GM21717 (cell line): ENCODE measurements at regions not wholly inside any gene's neighbourhood (a gene's known extent, or its start where the extent isn't known, plus 50 kb on each side); places are given as distances from the start of the nearest gene placed in this dataset.

Experiments used
- ATAC-seq: cut with Tn5 transposase; IDR thresholded peaks from one replicate; pipeline ENCODE4 v1.9.1; 2021; ENCODE audit warnings: mild to moderate bottlenecking, moderate library complexity; ENCODE audit not compliant: unreplicated experiment

DNA sequence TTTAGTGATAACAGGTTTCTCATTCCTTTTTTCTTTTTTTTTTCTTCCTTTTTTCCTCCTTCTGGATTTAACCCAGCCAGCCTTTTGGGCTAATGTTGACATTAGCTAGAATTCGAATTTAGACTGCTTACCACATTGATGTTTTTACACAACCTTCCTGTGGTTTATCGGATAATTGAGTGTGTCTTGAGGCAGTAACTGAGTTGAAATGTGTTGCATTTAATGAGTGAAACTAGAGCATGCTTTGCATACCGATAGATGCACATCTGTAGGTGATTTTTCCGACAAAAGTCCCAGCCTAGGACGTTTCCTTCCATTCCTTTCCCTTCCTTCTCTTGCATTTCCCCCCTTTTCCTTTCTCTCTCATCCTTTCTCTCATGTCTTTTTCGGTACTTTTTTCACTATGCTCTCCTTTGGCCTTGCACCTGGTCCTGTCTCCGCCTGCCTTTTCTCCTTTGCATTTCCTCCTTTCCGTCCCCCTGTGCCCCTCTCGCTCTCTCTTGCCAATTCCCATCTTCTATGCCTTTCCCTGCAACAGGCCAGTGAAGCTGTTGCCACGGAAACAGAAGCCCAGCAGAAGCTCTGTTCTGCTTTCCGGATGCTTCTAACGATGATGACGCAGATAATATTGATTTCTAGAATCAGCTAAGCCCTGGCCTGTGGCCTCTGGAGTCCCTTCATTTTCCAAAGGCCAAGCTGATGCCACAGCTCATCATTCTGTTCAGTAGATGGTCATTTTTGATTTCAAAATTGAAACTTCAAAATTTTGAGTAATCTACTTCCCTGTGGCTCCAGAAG is 76.1 kb downstream of the SLC25A47 start:
- no peak for ATAC-seq

DNA sequence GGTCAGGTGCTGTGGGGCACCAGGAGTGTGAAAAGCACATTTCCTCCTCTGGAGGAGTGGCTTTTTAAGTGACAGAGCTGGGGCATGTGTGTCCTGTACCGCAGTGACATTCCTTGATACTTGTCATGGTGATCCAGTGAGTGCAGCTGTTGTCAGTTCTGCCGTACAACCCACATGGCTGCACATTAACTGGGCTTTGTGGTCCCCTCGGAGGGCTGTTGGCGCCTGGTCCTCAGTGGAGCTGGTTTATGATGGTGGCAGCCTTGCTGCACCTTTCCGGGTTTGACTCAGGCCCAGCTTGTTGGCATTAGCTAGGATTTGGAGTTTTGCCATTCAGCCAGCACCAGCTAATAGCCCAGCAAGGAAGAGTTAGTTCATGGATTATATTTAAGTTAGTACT is 77.0 kb downstream of the SLC25A47 start:
- no peak for ATAC-seq

DNA sequence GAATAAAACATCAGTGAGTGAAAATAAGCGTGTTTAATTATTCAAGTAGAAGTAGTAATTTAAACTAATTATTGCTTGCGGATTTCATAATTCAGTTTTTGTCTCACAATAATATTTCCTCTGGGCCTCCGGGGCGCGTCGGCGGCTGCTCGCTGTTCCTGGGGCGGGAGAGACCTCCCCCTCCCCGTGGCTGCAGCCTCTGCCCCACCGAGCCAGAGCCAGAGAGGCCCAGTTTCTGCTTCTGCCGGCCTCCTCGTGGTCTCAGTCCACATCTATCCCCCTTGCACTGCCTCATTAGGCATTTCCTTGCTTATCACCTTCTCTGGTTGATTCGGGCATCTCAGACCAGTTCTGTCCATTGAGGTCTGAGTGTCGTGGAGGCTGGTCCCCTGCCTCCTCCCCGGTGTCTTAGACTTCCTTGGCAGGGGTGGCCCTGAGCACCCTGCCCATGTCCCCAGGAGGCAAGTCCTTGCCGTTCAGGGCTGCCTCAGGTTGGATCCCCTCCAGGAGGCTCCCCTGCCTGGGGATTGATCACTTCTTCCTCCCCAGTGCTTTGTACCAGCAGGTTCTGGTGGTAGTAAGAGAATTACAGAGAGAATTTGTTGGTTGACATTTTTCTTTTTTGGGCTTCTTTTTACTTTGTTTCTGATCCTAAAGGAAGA is 78.0 kb downstream of the SLC25A47 start:
- ATAC-seq: no peak

DNA sequence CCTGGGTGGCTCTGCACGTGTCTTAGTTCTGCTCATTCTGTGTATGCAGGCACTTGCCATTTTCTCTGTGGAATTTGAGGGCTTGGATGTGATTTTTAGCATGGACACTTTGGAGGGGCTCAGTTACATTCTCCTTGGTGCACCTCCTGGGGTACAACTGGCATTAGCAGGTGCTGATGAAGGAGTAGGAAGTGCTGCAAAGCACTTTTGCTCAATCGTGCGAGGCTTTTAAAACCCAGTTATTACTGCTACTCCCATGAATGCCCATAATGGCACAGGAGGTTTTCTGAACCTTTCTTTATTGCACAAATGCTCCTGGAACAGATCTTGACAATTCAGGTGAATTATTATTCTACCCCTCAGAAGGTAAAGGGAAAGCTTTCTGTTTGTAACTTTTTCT is 78.7 kb downstream of the SLC25A47 start:
- no peak for ATAC-seq

DNA sequence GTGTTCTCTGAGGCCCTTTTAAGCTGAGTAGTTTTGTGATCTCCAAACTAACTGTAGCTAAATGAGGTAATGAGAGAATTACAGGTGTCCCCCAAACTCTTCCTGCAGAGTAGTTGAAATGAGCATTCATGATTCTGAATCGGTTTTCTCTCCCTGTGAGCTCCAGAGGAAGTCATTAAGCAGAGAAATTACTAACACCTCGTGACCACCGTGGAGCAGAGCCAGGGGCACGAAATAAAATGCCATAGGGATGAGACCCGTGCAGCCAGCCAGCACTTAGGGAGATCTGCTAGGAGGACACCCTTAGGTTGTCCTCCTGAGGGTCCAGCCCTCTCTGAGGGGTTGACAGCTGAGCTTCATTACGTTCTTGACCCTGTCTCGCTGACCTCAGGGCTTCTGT is 79.5 kb downstream of the SLC25A47 start:
- ATAC-seq: no peak

DNA sequence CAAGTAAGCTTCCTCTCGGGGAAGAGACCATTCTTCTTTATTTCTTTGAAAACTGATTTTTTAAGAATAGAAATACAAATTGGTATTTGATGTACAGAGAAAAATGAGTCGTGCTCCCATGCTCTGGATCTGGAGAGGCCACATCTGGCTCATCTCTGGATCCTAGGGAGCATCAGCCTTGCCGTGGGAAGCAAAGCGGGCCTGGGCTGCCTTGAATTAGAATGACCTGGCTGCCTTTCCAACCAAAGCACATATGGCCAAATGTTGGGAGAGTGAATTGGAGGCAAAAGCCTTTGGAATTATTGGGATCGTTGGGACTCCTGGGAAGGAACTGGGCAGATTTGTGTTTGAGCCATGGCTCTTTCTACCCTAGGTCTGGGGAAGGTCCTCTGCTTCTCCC is 80.0 kb downstream of the SLC25A47 start:
- no peak for ATAC-seq

DNA sequence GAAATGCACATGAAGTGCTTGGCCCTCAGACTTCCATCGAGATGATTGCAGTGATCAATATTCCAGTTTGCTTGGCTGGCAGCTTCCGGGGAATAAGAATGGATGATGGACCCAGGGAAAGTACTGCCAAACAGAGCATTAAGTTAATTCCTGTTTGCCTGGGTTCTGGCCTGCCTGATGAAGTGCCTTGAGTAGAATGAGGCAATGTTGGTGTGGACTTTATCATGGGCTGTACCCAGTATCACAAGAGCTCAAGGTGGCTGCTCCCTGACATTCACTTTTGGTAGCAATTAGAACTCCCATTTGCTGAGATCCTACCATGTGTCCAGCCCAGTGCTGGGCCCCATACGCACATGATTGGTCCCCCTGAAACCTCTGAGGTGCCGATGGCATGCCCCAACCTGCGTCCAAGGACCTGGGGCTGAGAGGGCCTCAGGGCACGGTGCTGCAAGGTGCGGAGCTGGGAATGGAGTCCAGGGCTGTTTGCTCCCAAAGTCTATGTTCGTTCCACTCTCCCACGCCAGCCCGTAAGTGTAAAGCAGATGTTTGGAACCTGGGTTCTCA is 80.7 kb downstream of the SLC25A47 start:
- ATAC-seq: no peak

DNA sequence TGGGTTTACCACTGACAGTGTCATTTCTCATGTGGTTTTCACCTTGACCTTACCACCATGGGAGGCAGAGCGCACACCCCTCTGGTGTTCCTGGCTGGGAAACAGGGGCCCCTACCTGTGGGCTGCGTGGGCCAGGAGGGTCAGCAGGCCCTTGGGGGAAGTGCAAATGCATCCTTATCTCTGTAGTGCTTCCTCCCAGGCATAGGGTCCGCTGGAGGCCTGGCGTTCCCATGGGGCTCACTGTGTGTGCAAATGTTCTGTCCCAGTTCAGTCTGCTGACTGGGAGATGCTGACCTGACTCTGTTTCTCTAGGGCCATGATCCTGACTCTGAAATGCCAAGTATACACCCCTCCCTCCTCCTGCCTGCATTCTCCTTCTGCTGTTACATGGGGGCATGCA is 81.3 kb downstream of the SLC25A47 start:
- ATAC-seq: no peak

DNA sequence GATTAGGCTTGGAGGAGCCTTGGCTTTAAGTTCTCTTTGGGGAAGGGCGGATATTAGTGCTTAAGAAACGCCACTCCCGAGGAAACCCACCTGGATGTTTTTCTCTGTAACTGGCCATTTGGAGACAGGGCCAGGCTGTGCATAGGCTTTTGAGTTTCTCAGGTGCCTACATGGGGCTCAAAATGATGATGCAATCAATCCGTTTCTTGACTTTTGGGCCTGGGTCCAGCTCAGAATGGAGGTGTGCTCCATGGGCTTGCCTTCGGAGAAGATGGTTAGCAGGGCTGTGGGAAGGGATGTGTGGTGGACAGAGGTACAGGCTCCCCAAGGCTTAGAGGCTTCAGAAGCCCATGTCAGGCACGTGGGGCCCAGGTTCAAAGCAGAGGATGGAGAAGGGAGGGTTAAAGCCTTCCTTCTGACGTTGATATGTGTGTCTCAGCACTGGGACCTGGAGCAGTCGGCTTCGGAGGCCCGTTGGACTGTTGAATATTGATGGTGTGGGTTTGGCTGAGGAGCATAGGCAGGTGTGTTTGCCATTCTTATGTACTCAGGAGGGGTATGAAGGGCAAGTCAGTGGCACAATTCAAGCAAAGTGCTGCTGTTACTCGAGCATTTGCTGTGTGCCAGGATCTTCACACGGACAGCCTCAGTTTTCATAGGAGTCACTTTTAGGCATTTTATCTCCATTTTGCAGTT is 82.8 kb downstream of the SLC25A47 start:
- no peak for ATAC-seq

DNA sequence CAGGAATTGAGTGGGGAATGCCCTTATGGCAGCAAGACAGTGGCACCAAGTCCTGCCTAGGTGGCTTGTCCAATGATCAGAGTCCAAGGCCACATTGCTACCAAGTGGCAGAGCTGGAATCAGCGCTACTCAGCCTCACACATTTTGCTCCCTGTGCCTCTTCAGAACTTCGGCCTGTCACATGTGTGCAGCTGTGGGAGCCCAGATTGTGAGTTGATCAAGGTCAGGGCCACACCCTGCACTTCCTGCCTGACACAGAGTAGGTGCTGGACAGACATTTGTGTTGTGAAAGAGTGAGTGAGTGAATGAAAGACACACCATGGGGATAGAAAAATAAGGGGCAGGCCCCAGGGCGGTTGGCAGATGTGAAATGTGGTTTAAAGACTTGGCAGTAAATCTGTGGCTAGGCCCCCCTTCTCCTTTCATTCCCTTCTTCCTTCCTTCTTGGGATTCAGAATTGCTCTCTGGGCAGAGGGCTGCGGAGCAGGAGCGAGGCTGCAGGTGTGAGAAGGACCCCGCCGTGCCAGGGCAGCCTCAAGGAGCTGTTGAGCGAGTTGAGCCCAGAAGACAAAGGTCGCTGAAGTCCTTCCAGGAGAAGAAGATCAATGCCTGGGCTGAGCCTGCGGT is 83.5 kb downstream of the SLC25A47 start:
- no peak for ATAC-seq

DNA sequence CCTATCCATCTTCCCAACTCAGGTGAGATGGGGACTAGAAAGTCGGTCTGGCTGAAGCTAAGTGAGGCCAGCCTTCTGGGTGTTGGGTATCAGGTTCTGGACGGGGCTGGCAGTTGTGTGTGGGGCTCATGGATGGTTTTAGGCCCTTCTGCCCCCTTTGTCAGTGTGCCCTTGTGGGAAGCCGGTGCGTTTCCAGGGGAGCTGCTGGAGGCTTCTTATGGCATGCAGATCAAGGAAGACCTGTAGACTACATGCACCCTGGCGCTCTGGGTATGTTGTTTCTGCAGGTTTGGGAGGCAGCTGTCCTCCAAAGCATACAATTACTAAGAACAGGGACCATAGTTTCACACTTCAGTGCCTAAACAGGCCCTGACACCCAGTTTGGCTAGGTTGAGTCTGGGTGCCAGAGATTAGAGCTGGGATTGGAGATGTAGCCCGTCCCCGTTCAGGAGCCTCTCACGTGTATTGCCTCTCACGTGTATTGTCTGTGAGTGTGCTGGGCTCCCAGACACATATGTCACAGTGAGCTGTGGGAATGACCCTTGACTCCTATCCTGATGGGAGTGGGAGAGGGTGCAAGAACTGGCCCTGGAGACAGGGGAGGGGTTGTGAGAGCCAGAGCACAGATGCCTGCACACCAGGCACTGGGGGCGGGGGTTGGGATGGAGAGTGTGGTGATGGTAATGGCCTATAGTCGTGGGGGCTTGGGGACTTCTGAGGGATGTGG is 84.4 kb downstream of the SLC25A47 start:
- ATAC-seq: no peak

DNA sequence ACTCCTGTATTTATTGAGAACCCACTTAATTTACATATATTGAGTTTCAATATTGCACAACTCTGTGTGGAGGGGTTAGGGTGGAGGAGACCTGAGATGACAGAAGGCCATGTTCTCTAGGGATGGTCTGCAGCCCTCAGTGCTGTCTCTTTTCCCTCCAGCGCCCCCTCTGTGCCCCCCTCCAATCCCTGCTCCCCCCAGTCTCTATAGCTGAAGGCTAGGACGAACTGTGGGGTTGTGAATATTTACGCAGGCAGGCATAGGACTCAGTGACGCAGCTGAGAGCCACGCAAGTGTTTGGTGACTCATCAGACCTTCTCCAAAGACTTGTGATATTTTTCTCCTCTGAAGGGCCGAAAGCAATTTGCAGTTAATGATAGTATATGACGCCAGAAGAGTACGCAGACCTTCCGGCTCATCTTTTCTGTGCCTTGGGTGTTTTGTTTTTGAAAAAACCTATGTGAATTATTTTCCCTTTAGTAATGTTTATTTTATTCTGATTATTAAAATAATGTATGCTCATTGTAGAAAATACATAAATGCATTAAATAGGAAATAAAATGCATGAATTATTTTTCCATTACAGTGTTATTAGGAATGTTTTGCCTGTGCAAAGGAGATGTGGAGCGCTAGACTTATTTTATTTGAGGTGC is 85.3 kb downstream of the SLC25A47 start:
- ATAC-seq: no peak

DNA sequence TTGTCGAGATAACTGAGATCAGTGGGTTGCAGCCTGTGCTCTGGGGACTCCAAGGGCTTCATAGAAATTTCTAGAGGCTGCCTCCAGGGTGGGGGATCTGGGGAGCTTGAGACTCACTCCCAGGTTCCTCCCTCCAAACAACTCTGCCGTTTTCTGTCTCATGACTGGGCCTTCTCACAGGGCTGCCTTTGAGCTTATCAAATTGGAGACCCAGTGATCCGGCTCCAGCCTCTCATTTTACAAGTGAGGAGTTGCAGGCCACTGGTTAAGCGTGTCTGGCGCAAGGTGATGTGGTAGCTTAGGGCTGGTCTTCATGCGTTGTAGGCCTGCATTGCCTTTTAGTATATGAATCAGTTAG is 85.8 kb downstream of the SLC25A47 start:
- ATAC-seq: no peak

DNA sequence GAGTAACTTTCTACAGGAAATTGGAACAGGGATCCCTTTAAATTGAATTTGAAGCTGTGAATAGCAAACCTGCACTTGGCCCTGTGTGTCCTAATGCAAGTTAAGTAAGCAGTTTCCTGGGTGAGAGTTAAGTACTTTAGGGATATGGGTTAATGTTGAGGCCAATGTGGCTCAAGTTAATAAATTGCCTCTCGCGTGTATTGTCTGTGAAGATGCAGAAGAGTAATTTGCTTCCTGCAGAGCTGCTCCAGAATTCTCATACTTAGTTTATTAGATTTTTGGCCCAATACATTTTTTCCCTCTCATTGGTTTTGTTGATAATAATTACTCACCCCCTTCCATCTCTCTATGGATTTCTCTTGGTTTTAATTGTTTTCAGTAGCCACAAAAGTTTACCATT is 86.5 kb downstream of the SLC25A47 start:
- no peak for ATAC-seq

DNA sequence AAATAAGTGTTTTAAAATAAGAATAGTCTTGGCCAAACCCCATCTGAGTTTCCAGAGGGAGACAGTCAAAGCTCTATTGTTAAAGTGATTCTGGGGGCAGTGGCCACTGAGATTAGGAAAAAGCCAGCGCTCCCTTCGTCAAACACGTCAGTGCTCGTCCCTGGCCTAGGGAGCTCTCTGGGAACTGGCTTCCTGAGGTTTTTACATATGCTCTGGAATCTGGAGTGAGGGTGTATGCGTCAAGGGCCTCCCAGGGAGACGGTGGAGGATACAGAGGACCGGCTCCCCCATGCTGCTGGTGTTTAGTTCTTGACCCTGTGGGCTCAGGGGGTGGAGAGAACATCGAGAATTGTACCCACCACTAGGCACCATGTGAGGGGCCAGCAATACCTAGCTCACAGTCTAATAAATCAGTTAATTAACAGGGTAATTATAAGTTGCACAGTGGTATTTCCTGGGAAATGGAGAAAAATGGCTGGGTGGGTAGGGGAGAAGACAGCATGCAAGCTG is 87.0 kb downstream of the SLC25A47 start:
- no peak for ATAC-seq

DNA sequence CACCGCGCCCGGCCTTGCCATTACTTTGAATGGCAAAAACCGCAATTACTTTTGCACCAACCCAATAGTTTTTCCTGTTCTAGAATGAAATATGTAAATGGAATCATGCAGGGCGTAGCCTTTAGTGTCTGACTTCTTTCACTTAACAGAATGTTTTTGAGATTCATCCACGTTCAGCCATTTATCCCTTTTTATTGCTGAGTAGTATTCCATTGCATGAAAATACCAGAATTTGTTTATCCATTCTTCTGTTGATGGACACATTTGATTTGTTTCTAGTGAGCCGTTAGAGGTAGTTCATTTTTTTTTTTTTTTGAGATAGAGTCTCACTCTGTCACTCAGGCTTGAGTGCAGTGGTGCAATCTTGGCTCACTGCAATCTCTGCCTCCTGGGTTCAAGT is 90.6 kb downstream of the SLC25A47 start:
- no peak for ATAC-seq

DNA sequence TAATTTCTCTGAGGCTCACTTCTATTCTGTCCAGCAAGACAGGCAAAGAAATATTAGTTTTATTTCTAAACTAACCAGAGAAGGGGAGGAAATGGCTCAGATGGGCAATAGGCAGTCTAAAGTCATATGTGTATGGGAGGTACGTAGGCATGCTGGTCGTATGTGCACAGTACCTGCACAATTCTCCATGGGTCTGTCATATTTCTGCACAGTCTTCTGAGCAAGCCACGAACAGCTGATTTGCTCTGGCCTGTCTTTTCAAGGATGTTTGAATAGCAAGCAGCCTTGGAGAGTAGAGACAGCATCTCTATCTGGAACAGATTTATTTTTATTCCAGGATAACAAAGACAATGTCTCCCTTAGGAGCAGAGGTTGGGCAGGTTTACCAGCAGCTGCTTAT is 92.1 kb downstream of the SLC25A47 start:
- no peak for ATAC-seq

DNA sequence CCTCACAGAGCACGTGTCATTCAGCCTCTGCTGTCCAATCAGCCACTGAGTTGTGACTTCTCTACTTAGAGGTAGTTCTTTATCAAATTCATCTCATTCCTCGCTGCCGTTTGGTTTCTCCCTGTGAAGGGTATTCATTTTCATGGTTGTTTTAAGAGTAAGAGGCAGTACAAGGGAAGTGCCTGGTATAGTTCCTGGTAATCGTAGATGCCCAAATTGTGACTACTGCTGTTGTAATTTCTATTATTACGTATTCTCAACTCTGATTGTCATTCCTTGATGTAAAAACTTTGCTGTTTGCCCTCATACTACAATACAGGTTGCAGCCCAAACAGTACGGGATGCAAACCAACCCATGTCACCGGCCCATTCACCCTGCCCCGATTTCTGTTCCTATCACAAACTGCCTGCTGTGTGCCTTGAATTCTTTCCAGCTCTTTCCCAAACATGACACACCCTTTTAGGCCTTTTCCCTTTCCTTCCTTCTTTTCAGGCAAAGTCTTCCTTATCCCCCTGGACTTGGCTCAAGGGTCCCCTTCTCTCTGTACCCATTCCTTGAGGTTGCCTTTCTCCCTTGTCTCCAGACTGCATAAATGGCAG is 93.0 kb downstream of the SLC25A47 start:
- no peak for ATAC-seq
